HepG2 (cell line): ENCODE measurements at regions not wholly inside any gene's neighbourhood (a gene's known extent, or its start where the extent isn't known, plus 50 kb on each side); places are given as distances from the start of the nearest gene placed in this dataset.

ENCODE experiments used
- CBX2 ChIP-seq, 2 experiments: fragments of 200-600 bp in 1 of 2; sonication (generic); formaldehyde crosslinking in 1 of 2; IDR thresholded peaks; 2 replicates each; pipeline versions ENCODE4 v1.7.0 to v1.8.1; 2018 to 2022; ENCODE audit warnings: low read depth in 2 of 2, low read length in 1 of 2, mild to moderate bottlenecking in 1 of 2, missing genetic modification reagents in 1 of 2
- IKZF4 ChIP-seq: sonication (generic); formaldehyde crosslinking; IDR thresholded peaks from 2 replicates; pipeline ENCODE4 v1.5.1; 2020; ENCODE audit warnings: borderline replicate concordance, mild to moderate bottlenecking, low read depth, missing genetic modification reagents; ENCODE audit errors: not compliant biosample characterization
- NFRKB ChIP-seq: fragments of 450-650 bp; IDR thresholded peaks from 2 replicates; pipeline ENCODE4 v1.6.1; 2017
- SRF ChIP-seq: IDR thresholded peaks from 2 replicates; pipeline ENCODE4 v1.6.1; 2011; ENCODE audit warnings: mild to moderate bottlenecking, low read depth, low read length, moderate library complexity
- ZNF367 ChIP-seq: sonication (generic); formaldehyde crosslinking; IDR thresholded peaks from 2 replicates; pipeline ENCODE4 v1.4.0; 2020; ENCODE audit warnings: missing genetic modification reagents, borderline replicate concordance
- ZNF598 ChIP-seq: sonication (generic); formaldehyde crosslinking; IDR thresholded peaks from 2 replicates; pipeline ENCODE4 v1.5.1; 2020; ENCODE audit warnings: mild to moderate bottlenecking, missing genetic modification reagents, borderline replicate concordance
- ZNF7 ChIP-seq: IDR thresholded peaks from 2 replicates; pipeline ENCODE4 v1.6.1; 2016; ENCODE audit warnings: missing biosample characterization, missing genetic modification reagents
- ZNF841 ChIP-seq: sonication (generic); formaldehyde crosslinking; IDR thresholded peaks from 2 replicates; pipeline ENCODE4 v1.8.1; 2023; ENCODE audit warnings: missing genetic modification reagents, borderline replicate concordance
- TF ChIP-seq, protein P1 (sequence below): sonication (generic); formaldehyde crosslinking; IDR thresholded peaks from 2 replicates; pipeline ENCODE4 v1.4.0; 2020; ENCODE audit warnings: missing genetic modification reagents
- TF ChIP-seq, protein P2 (sequence below): sonication (generic); formaldehyde crosslinking; IDR thresholded peaks from 2 replicates; pipeline ENCODE4 v1.5.0; 2020; ENCODE audit warnings: mild to moderate bottlenecking, missing genetic modification reagents, moderate library complexity
- TF ChIP-seq, protein P3 (sequence below): sonication (generic); formaldehyde crosslinking; IDR thresholded peaks from 2 replicates; pipeline ENCODE4 v1.4.0; 2020; ENCODE audit warnings: low read depth, mild to moderate bottlenecking, missing genetic modification reagents
- TF ChIP-seq, protein P4 (sequence below): sonication (generic); formaldehyde crosslinking; IDR thresholded peaks from 2 replicates; pipeline ENCODE4 v1.4.0; 2020; ENCODE audit warnings: mild to moderate bottlenecking, missing genetic modification reagents

DNA sequence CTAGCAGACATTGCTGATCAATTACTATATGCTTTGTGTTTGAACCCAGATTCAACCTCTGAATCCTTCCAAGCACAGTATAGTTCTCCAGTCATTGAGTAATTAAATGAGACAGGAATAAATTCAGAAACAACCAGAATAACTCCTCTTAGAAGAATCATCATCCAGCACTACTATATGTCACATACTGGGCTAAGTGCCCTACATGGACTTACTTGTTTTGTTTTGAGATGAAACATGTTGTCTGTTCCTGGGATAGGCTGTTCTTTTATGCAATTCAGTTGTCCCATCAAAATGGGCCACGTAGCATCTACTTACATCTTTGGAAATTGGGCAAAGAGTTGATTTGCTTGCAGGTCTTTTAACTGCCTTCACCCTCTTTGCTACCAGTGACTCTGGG is 365.5 kb upstream of the SUCLG2 start:
- TF ChIP-seq CBX2 (IDR thresholded peaks at IDR 0.05; ENCODE audit: low read depth, low read length) = no peak
- TF ChIP-seq CBX2 (CRISPR knock-in tag; IDR thresholded peaks at IDR 0.05; ENCODE audit: low read depth) = no peak
- no peak for TF ChIP-seq NFRKB
- TF ChIP-seq ZNF841 (CRISPR knock-in tag) = no peak
- TF ChIP-seq ZNF367 = no peak
- TF ChIP-seq, protein P1, sequence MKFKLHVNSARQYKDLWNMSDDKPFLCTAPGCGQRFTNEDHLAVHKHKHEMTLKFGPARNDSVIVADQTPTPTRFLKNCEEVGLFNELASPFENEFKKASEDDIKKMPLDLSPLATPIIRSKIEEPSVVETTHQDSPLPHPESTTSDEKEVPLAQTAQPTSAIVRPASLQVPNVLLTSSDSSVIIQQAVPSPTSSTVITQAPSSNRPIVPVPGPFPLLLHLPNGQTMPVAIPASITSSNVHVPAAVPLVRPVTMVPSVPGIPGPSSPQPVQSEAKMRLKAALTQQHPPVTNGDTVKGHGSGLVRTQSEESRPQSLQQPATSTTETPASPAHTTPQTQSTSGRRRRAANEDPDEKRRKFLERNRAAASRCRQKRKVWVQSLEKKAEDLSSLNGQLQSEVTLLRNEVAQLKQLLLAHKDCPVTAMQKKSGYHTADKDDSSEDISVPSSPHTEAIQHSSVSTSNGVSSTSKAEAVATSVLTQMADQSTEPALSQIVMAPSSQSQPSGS (CRISPR knock-in tag) = no peak
- TF ChIP-seq, protein P2, sequence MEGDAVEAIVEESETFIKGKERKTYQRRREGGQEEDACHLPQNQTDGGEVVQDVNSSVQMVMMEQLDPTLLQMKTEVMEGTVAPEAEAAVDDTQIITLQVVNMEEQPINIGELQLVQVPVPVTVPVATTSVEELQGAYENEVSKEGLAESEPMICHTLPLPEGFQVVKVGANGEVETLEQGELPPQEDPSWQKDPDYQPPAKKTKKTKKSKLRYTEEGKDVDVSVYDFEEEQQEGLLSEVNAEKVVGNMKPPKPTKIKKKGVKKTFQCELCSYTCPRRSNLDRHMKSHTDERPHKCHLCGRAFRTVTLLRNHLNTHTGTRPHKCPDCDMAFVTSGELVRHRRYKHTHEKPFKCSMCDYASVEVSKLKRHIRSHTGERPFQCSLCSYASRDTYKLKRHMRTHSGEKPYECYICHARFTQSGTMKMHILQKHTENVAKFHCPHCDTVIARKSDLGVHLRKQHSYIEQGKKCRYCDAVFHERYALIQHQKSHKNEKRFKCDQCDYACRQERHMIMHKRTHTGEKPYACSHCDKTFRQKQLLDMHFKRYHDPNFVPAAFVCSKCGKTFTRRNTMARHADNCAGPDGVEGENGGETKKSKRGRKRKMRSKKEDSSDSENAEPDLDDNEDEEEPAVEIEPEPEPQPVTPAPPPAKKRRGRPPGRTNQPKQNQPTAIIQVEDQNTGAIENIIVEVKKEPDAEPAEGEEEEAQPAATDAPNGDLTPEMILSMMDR = no peak
- TF ChIP-seq, protein P3, sequence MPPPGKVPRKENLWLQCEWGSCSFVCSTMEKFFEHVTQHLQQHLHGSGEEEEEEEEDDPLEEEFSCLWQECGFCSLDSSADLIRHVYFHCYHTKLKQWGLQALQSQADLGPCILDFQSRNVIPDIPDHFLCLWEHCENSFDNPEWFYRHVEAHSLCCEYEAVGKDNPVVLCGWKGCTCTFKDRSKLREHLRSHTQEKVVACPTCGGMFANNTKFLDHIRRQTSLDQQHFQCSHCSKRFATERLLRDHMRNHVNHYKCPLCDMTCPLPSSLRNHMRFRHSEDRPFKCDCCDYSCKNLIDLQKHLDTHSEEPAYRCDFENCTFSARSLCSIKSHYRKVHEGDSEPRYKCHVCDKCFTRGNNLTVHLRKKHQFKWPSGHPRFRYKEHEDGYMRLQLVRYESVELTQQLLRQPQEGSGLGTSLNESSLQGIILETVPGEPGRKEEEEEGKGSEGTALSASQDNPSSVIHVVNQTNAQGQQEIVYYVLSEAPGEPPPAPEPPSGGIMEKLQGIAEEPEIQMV (CRISPR knock-in tag) = no peak
- no peak for TF ChIP-seq IKZF4 (CRISPR knock-in tag)
- TF ChIP-seq SRF = no peak
- TF ChIP-seq ZNF7 (CRISPR knock-in tag) = no peak
- TF ChIP-seq, protein P4, sequence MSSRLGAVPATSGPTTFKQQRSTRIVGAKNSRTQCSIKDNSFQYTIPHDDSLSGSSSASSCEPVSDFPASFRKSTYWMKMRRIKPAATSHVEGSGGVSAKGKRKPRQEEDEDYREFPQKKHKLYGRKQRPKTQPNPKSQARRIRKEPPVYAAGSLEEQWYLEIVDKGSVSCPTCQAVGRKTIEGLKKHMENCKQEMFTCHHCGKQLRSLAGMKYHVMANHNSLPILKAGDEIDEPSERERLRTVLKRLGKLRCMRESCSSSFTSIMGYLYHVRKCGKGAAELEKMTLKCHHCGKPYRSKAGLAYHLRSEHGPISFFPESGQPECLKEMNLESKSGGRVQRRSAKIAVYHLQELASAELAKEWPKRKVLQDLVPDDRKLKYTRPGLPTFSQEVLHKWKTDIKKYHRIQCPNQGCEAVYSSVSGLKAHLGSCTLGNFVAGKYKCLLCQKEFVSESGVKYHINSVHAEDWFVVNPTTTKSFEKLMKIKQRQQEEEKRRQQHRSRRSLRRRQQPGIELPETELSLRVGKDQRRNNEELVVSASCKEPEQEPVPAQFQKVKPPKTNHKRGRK (CRISPR knock-in tag) = no peak
- no peak for TF ChIP-seq ZNF598 (CRISPR knock-in tag)
